Inferior parietal cortex (tissue), 1 donor: ENCODE measurements at regions not wholly inside any gene's neighbourhood (a gene's known extent, or its start where the extent isn't known, plus 50 kb on each side); places are given as distances from the start of the nearest gene placed in this dataset.

Experiments
- DNase-seq: peaks from one replicate; pipeline ENCODE4 v3.0.0-alpha.2; 2016; ENCODE audit errors: extremely low spot score

DNA sequence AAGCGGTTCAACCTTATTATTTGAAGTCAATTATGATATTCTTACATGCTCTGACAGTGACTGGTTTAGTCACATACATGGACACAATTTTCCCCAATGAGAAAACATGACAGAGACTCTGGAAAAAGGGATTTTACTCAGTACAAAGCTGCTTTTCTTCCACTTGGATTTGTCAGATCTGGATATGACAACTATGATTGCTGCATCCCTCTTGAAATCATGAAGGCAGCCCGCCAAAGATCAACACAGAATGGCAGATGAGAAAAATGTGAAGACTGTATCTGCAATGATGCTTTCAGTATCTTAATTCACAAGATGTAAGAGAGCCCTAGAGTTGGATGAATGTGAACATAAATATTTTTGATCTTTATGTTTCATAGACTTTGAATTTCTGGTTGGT, 439.6 kb downstream of the CDH8 start:
- DNase-seq, result no peak

DNA sequence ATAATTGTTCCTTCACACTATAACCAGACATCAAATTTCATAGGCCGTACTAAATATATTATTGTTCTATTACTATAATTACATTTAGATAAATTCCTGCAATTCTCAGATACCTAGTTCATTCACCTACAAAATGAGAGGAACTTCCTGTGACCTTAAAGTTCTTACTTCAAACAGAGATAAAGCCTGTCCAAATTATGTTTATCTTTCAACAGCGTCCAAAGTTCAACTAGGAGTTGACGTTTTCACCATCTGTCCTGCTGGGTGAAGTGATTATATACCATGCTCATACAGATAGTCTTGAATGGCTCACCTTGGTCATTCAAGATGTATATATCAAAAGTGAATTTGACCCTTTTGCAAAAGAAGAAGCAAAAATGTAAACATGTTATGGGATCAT, 440.6 kb downstream of the CDH8 start:
- no peak for DNase-seq

DNA sequence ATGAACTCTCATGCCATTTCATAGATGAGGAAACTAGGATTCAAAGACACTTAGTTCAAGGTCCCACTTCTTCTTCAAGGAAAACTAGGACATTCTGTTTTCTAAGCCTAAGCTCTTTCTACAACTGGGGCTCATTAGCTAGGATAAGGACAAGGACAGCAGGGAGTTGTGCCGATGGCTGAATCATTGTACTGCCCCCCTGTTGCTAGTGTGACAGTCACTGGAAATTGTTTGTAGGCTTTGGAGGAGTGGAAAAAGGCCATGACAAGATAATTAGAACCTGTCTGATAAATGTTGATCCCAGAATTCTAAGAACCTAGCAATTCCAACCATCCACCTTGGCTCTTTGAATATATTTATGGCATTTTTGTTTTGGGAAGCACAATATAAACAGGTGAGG, 445.7 kb downstream of the CDH8 start:
- no peak for DNase-seq

DNA sequence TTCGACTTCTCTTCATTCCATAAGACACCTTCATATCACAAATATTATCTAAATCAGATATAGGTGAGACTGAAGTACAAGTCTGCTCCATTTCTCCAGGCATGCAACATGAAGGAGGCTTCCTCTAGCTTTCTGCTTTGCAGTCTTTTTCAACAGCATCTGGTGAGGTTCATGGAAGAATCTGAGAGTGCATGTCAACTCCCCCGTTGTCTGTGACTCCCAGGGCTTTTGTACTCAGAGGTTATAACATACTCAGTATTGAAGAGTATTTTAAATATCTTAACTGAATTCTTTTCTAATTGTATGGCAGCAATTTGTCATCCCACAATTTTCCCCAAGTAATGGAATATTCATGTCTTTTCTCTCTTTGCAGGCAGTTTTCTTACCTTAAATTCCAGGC, 448.7 kb downstream of the CDH8 start:
- DNase-seq, result no peak

DNA sequence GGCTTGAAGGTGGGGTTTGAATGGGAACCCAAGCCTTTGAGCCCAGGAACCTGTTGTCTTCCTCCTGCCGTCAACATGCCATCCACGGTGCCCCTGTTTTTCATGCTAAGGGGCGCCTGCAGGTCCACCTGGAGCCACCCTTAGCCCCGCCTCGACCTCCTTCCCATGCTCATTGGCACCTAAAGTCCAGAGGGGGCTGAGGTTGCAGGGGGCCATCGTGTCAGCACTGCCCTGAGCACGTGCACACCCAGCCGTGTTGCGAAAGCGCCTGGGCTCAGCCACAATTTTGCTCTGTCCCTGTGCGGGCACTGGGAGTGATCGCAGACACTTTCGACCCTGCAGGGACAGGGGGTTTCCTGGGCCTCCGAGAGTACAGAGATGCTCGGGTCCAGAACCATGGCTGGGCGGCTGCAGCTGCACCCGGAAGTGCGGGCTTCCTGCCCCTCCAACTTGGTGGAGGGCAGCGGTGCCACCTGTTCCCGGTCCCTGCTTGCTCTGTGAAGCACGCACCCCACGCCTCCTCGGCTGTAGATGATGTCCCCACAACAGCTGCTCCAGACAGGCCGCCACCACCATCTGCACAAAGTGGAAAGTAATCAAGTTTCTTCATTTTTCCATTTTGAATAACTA, 454.7 kb downstream of the CDH8 start:
- no peak for DNase-seq

DNA sequence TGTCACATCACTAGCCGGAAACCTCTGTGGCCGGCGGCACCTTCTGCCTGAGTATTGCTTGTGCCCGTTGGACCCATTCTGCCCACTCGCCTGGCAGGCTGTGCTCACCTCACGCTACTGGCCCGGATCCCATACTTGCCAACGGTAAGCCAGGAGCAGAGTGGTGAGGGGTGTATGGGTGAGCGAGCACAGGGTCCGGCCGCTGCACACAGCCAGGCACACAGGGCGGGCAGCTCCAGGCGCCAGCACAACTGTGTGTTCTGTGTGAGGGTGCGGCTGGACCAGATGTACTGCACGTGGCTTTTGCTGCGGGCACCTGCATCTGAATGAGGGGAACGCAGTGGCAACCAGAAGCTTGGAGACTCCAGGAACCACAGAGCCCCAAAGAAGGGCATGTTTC, 455.7 kb downstream of the CDH8 start:
- DNase-seq, result no peak

DNA sequence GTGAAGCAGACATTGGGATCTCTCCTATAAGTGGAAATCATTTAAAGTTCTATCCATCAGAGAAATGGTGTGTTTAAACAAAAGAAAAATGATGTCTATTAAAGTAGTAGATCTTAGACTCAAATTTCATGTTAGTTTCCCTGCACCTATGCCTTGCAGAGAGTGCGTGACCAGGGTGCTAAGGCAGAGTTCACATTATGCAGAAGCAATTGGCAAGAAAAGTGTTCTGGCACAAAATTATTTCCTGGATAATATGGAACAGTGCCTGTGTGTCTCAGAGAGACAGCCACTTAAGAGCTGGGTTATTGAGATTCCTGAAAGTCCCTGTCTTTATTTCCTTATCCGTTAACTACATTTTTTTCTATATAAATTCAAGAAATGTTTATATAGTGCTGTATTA, 457.0 kb downstream of the CDH8 start:
- DNase-seq, result peak; percentile 17

DNA sequence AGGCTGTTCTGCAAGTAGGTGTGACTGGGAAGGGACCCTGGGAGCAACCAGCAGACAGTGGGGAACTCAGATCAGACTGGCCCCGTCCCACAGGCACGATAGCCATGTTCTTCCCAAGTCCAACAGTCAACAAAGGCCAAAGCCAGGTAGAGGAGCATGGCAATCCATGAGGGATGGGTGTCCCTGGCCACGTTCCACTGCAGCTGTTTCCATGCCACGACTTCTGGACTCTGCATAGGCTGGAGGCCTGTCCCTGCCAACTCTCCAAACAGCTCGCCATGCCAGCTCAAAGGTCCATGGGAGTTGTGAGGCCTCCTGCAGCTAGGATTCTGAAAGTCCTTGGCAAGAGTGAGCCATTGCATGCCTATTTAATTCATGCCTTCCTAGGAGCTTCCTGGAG, 459.8 kb downstream of the CDH8 start:
- DNase-seq, result no peak

DNA sequence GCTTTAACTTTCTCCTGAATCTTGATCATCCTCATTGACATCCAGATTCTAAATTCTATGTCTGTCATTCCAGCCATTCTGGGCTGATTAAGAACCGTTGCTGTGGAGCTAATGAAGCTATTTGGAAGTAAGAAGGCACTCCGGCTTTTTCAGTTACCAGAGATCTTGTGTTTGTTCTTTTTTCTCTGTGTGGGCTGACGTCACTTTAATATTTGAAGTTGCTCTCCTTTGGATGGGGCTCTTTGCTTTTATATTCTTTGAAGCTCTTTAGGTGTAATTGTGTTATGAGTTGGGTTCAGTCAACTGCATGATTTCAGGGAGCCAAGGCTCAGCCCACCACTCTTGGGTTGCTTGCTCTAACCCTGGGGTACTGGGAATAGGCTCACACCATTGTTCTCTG, 460.6 kb downstream of the CDH8 start:
- DNase-seq, result no peak

DNA sequence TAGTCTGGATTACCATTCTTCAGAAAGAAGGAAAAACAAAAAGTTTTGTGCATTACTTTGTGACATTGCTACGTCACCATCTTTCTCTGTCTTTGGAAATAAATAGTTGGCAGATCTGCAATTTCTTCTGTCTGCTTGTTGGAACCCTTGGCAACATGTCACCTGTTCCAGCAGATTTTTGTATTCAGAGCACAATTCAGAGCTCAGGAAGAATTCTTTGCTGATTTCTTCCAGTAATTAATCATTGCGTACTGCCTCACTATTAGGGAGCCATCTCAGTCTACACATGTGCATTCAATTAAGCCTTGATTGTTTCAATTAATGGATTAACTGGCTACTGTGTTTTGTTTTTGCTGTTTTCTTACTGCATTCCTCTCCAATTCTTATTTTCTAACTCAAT, 467.2 kb downstream of the CDH8 start:
- no peak for DNase-seq

DNA sequence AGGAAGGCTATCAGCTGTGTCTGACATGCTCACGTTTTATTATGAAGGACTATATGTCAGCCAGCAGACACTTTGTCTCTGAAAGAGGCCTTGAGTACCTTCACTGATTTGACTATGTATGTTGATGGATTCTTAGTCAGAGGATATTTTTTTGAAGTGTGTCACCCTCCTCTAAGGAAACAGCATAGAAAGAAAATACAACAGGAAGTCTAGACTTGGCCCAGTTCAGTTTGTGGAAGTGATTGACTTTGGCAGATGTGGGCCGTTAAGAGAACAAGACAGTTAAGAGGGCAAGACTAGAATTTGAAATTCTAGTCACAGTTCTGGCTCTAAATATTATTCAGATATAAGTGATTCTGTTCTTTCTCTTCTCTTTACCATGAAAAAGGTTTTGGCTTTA, 471.5 kb downstream of the CDH8 start:
- DNase-seq, result no peak

DNA sequence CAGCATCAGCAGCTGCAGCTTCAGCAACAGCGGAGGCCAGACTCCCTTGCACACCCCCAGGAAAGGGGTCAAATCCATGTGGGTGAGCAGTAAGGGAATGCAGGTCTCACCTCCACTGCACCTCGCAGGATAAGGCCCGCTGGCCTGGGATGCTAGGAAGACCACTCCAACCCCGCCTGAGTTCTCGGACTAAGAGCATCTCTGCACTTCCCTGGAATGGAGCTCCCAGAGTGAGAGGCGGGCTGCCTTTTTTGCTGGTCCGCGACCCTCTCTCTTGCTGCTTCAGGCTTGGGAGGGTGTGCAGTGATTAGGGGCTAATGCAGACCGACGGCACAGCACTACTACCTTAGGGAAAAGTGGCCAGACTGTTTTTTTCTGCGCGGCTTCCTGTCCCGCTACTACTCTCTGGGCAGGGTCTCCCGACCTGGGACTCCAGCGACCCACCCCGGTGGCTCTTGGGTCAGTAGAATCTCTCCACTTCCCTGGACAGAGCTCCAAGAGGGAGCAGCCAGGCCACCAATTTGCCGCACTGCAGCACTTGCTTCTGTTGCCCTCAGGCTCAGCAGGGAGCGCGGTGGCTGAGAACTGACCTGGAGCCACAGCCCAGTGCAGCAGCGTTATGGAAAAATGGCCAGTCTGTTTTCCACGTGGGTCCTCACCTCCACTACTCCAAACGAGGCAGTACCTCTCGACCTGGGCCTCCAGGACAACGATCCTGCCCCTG, 480.4 kb downstream of the CDH8 start:
- DNase-seq, result no peak

DNA sequence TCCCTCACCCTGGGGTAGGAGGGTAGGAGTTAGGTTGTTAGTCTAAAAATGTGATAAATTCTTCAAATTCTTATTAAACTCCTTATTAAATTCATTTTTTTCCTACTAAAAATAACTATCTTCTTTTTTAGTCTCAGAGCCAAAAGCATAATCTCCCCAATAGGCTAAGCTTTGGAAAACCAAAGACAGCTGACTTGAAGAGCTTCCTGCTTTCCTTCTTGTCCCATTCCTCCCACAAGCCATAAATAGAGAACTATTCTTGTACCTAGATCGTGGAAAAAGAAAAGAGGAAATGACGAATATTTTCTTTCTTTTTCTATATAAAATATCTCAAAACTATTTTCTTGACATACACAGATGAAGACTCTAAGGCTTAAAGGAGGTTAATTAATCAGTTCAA, 486.9 kb downstream of the CDH8 start:
- DNase-seq, result no peak

DNA sequence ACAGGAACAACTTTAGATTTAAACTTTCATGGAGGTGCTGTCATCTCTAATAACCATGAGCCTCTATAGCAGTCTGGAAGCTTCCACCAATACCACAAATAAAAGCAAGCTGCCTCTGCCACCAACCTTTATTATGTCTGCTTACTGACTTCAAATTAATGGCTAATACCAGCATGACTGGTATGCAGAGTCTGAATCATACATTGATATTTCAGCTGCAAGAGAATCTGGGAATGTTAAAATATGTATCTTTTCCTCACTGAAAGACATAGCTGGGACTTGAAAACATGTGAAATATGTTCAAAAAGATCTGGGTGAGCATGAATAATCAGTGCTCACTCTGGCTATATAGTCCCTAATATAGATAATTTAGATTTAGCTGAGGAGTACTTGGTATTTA, 488.6 kb downstream of the CDH8 start:
- DNase-seq, result no peak

DNA sequence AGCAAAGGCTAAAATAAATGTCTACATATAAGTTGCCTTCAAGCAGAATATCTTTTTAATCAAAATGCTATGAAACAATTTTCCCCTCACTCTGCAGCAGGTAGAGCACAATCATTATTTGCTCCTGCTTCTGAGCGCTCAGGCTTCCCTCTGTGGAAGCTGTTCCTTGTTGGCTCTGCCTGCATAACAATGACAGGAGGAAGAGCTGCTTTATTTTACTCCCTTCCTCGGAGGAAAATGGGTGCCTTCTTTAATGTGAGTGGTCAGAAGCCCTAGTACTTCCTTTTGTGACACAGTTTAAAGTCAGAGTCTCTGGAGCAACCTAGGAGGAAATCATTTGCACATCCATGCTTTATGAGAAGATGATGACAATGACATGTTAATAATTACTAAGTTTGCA, 492.1 kb downstream of the CDH8 start:
- no peak for DNase-seq

DNA sequence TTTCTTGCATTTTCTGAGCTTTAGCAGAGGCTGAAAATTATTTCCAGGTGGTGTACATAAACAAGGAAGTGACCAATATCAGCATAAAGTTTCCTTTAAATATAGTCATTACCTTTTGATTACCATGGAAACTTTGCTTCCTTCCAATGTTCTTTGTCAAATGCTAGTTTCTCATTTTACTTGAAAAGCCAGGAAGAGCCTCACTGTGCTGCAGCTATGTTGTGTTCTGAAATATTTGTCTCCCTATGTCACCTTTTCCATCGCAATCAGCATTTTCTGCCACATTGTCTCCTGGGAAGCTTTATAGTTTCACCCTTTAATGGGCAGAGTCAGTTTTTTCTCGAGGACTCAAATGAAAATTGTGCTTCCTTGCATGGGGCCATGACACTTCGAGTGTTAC, 496.0 kb downstream of the CDH8 start:
- no peak for DNase-seq

DNA sequence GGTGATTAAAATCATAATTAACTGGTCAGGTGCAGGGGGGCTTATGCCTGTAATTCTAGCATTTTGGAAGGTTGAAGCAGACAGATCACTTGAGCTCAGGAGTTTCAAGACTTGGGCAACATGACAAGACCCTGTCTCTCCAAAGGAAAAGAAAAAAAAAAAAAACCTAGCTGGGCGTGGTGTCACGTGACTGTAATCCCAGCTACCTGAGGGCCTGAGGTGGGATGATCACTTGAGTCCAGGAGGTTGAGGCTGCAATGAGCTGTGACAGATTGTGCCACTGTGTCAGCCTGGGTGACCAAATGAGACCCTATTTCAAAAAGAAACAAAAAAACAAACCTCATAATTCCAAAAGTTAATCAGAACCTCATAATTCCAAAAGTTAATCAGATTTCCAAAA, 505.5 kb downstream of the CDH8 start:
- no peak for DNase-seq

DNA sequence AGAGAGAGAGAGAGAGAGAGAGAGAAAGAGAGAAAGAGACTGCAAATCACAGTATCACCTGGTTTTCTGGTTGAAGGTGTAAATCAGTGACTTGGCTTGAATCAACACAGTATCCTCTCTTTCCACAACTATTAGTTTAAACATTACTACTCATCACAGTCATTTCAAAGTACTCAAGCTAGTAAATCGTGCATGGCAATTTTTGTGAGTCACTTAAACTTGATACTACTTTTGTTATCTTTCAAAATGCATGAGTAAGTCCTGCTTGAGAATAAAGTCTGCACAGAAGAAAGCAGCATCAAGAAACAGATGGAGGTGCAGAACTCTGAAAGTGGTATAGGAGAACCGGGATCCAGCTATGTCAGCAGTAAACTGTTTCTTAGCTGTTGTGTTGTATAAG, 535.4 kb downstream of the CDH8 start:
- no peak for DNase-seq

DNA sequence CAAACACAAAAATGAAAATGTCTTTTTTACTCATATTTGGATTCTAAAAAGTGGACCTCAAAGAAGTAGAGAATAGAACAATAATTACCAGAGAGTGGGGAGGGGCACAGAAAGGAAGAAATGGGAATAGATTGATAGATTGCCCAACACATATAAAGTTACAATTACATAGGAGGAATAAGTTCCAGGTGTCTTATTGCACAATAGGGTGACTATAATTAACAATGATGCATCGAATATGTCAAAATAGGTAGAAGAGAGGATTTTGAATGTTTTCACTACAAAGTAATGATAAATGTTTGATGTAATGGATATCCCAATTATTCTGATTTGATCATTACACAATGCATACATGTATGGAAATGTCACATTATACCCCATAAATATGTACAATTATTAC, 556.0 kb downstream of the CDH8 start:
- no peak for DNase-seq

DNA sequence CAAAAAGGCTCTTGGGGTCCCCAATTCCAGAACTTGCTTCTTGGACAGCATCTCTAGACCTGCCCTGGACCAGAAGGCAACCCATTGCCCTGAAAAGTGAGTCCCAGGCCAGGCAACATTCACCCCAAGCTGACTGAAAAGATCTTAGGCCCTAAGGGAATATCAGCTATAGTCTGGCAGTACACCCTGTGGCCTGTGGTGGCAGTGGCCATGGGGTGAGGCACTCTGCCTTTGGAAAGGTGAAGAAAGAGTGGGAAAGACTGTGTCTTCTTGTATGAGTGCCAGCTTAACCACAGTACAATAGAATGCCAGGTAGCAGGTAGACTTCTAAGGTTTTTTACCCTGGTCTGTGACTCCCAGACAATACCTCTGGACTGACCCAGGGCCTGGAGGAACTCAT, 564.5 kb downstream of the CDH8 start:
- no peak for DNase-seq

DNA sequence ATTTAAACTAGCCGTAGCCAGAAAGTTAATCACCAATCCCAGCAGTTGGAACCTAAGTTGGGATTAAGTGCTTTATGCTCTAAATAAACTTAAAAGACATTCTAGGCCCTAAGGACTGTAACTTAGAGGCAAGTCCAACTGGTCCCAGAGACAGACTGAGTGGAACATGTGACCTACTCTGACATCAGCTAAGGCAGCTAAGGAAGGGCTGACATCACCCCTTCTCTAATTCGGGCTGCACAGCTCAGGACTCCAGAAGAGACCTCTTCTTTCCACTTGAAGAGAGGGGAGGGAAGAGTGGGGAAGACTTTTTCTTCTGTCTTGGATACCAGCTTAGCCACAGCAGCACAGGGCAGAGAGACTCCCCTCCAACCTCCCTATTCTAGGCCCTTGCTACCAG, 565.2 kb downstream of the CDH8 start:
- no peak for DNase-seq

DNA sequence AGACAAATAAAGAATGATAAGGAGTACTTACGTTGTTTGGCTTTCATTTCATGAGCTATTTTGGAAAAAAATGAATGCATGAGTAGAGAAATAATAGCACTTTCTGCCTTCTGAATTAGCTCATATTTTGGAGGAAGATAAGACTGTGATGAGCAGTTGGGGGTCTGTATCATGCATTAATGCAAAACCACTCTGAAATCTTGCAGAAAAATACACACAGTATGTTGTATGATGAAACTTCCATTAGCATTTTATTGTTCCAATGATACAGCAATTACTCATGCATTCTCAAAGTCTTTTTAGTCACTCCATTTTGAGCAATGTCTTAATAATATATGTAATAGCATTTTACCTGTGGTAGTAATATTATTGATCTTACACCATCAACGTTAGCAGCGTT, 571.0 kb downstream of the CDH8 start:
- no peak for DNase-seq

DNA sequence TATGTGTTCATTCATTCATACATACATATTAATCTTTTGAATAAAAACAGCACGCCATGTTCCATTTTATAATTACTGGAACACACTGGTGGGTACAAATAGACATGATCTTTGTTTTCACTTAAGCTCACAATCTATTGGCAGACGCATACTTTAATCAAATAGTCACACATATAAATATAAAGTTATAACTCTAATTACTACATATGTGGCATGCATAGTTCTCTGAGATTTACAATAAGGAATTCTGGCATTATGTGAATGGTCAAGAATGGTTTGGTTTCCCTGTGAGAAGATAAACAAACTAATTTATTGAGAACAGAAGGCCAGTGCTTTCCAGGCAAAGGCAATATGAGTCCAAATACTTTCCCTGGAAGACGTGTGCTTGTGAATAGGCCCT, 576.2 kb downstream of the CDH8 start:
- DNase-seq, result no peak

DNA sequence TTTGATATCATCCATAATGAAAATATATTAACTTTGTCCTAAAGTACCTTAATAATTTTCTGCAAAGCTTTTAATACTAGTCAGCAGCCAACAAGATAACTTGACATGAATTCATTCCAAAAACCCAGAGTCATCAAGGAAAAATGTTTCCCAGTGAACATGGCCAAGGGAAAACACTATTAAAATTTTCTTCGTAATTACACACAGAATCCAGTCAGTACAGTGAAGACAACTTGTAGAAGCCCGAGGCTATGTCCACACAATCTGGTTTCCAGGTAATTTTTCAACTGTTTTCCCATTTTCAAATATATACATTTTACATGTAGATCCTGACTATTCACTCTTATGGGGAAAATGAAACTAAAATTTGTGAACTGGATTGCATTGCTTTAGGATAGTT, 600.9 kb downstream of the CDH8 start:
- DNase-seq, result no peak
